CD4-positive, alpha-beta memory T cell (primary cell): ENCODE measurements at regions not wholly inside any gene's neighbourhood (a gene's known extent, or its start where the extent isn't known, plus 50 kb on each side); places are given as distances from the start of the nearest gene placed in this dataset.

Experiments used
- CTCF ChIA-PET: fragments of 350-600 bp; sonication (Branson Sonifier 250); formaldehyde crosslinking; loops from one replicate; lab custom pipeline; 2021; ENCODE audit warnings: inconsistent platforms; ENCODE audit not compliant: partially characterized antibody; lab: Charles Lee
- POLR2A ChIA-PET: fragments of 350-600 bp; sonication (Branson Sonifier 250); formaldehyde crosslinking; loops from one replicate; lab custom pipeline; 2021; ENCODE audit not compliant: partially characterized antibody; lab: Charles Lee
- DNase-seq, 5 donors: peaks; one replicate each; pipeline versions ENCODE4 v3.0.0 to v3.0.0-alpha.2; 2020 to 2022; ENCODE audit warnings: mixed read lengths in 1 of 5
- H3K27ac ChIP-seq: one replicate; pipeline ENCODE4 v1.7.0; 2013; ENCODE audit warnings: low read depth, low read length
- H3K27me3 ChIP-seq: 2 replicates; pipeline ENCODE4 v1.7.0; 2013; ENCODE audit warnings: mild to moderate bottlenecking, low read length, moderate library complexity; ENCODE audit not compliant: insufficient read depth
- H3K36me3 ChIP-seq: 2 replicates; pipeline ENCODE4 v1.7.0; 2013; ENCODE audit warnings: mild to moderate bottlenecking, low read length, moderate library complexity; ENCODE audit not compliant: insufficient read depth
- H3K4me1 ChIP-seq: 2 replicates; pipeline ENCODE4 v1.7.0; 2013; ENCODE audit warnings: mild to moderate bottlenecking, low read length, moderate library complexity; ENCODE audit not compliant: insufficient read depth
- H3K4me3 ChIP-seq, 2 donors: one replicate each; pipeline ENCODE4 v1.7.0; 2013; ENCODE audit warnings: low read length in 2 of 2, mild to moderate bottlenecking in 1 of 2
- H3K9me3 ChIP-seq, 2 donors: one replicate each; pipeline ENCODE4 v1.7.0; 2013; ENCODE audit warnings: low read length in 2 of 2, control low read depth in 1 of 2; ENCODE audit not compliant: control insufficient read depth in 1 of 2
- H3K27ac Mint-ChIP-seq, 7 donors: one replicate each; pipeline ENCODE4 v1.8.0; 2020 to 2021; ENCODE audit warnings: mixed read lengths in 7 of 7, mild to moderate bottlenecking in 6 of 7, inconsistent platforms in 3 of 7, moderate library complexity in 3 of 7
- H3K27me3 Mint-ChIP-seq, 2 donors: one replicate each; pipeline ENCODE4 v1.8.0; 2020 to 2021; ENCODE audit warnings: mixed read lengths in 2 of 2
- H3K36me3 Mint-ChIP-seq, 2 donors: one replicate each; pipeline ENCODE4 v1.8.0; 2020 to 2021; ENCODE audit warnings: mixed read lengths in 2 of 2, inconsistent platforms in 1 of 2, mild to moderate bottlenecking in 1 of 2
- H3K4me1 Mint-ChIP-seq, 4 donors: one replicate each; pipeline ENCODE4 v1.8.0; 2020 to 2021; ENCODE audit warnings: mixed read lengths in 4 of 4, mild to moderate bottlenecking in 1 of 4
- H3K4me3 Mint-ChIP-seq, 8 donors: one replicate each; pipeline ENCODE4 v1.8.0; 2020 to 2021; ENCODE audit warnings: mixed read lengths in 8 of 8, mild to moderate bottlenecking in 7 of 8, moderate library complexity in 6 of 8, inconsistent platforms in 3 of 8
- H3K9me3 Mint-ChIP-seq, 8 donors: one replicate each; pipeline ENCODE4 v1.8.0; 2020 to 2021; ENCODE audit warnings: mixed read lengths in 8 of 8, mild to moderate bottlenecking in 5 of 8, inconsistent platforms in 3 of 8, moderate library complexity in 1 of 8
- intact Hi-C: fragments of 100-400 bp; cut with micrococcal nuclease; formaldehyde crosslinking; loops from one replicate; pipeline ENCODE4 v1.15.1; 2023

GRCh38 chr14:82388488-82388887 lies 854.8 kb upstream of the SEL1L start:
- POLR2A ChIA-PET, result no interaction called here
- no peaks in the 10 kb centered on the region for H3K27me3 Mint-ChIP-seq
- CTCF ChIA-PET, result no interaction called here

GRCh38 chr14:82390586-82390985 lies 856.9 kb upstream of the SEL1L start:
- H3K9me3 Mint-ChIP-seq, result peaks cover 2 to 21% (median 10%) of the 10 kb centered on the region in 8 donors
- Histone ChIP-seq H3K36me3 (no peaks in the 10 kb centered on the region), H3K4me3 (no peak overlapping the region), H3K4me1 (no peaks in the 10 kb centered on the region), H3K27ac (no peak overlapping the region), H3K9me3 (no peaks in the 10 kb centered on the region), H3K27me3 (no peaks in the 10 kb centered on the region)
- H3K27me3 Mint-ChIP-seq, result no peaks in the 10 kb centered on the region
- CTCF ChIA-PET, result no interaction called here
- no peak overlapping the region for H3K4me3 Mint-ChIP-seq
- no peak overlapping the region for H3K27ac Mint-ChIP-seq
- H3K36me3 Mint-ChIP-seq, result no peaks in the 10 kb centered on the region
- no peaks in the 10 kb centered on the region for H3K4me1 Mint-ChIP-seq
- POLR2A ChIA-PET, result no interaction called here
- intact Hi-C loops, result no loop called here
- no peak for DNase-seq

More at GRCh38 chr14:82388488-82388887, 854.8 kb upstream of the SEL1L start:
- no peak overlapping the region for H3K4me3 ChIP-seq
- Mint-ChIP-seq H3K36me3 (no peaks in the 10 kb centered on the region), H3K4me3 (no peak overlapping the region), H3K27ac (no peak overlapping the region), H3K4me1 (no peaks in the 10 kb centered on the region), H3K9me3 (peaks cover 2 to 21% (median 12%) of the 10 kb centered on the region in 8 donors)
- DNase-seq, result no peak
- no peaks in the 10 kb centered on the region for H3K36me3 ChIP-seq
- no peak overlapping the region for H3K27ac ChIP-seq
- intact Hi-C loops, result no loop called here
- no peaks in the 10 kb centered on the region for H3K4me1 ChIP-seq
- H3K27me3 ChIP-seq, result no peaks in the 10 kb centered on the region
- no peaks in the 10 kb centered on the region for H3K9me3 ChIP-seq

- DNase-seq, result no peak
- no peaks in the 10 kb centered on the region for H3K27me3 ChIP-seq
- H3K4me1 ChIP-seq, result no peaks in the 10 kb centered on the region
- H3K36me3 ChIP-seq, result no peaks in the 10 kb centered on the region
- no peak overlapping the region for H3K4me3 ChIP-seq
- Mint-ChIP-seq H3K36me3 (no peaks in the 10 kb centered on the region), H3K4me1 (no peaks in the 10 kb centered on the region), H3K27me3 (no peaks in the 10 kb centered on the region), H3K27ac (no peak overlapping the region), H3K9me3 (peaks cover 0 to 10% (median 5%) of the 10 kb centered on the region in 8 donors), H3K4me3 (no peak overlapping the region)
- intact Hi-C loops, result no loop called here
- ChIA-PET CTCF (no interaction called here), POLR2A (no interaction called here)
- H3K27ac ChIP-seq, result no peak overlapping the region
- no peaks in the 10 kb centered on the region for H3K9me3 ChIP-seq
Measured at GRCh38 chr14:82394916-82395315, 861.3 kb upstream of the SEL1L start.

- ChIA-PET CTCF (no interaction called here), POLR2A (no interaction called here)
- Mint-ChIP-seq H3K36me3 (no peaks in the 10 kb centered on the region), H3K27me3 (no peaks in the 10 kb centered on the region), H3K4me1 (no peaks in the 10 kb centered on the region), H3K4me3 (no peak overlapping the region), H3K9me3 (peaks cover 2 to 17% (median 7%) of the 10 kb centered on the region in 8 donors), H3K27ac (no peak overlapping the region)
- H3K9me3 ChIP-seq, result no peaks in the 10 kb centered on the region
- intact Hi-C loops, result no loop called here
- no peak overlapping the region for H3K4me3 ChIP-seq
- H3K27ac ChIP-seq, result no peak overlapping the region
- DNase-seq, result no peak
- no peaks in the 10 kb centered on the region for H3K4me1 ChIP-seq
- H3K36me3 ChIP-seq, result no peaks in the 10 kb centered on the region
- H3K27me3 ChIP-seq, result no peaks in the 10 kb centered on the region
Measured at GRCh38 chr14:82398256-82398655, 864.6 kb upstream of the SEL1L start.

- H3K27ac Mint-ChIP-seq, result no peak overlapping the region
- Histone ChIP-seq H3K27ac (no peak overlapping the region), H3K27me3 (no peaks in the 10 kb centered on the region), H3K4me3 (no peak overlapping the region), H3K9me3 (no peaks in the 10 kb centered on the region), H3K36me3 (no peaks in the 10 kb centered on the region), H3K4me1 (no peaks in the 10 kb centered on the region)
- H3K27me3 Mint-ChIP-seq, result no peaks in the 10 kb centered on the region
- intact Hi-C loops, result no loop called here
- H3K4me1 Mint-ChIP-seq, result no peaks in the 10 kb centered on the region
- no peak for DNase-seq
- H3K36me3 Mint-ChIP-seq, result no peaks in the 10 kb centered on the region
- ChIA-PET POLR2A (no interaction called here), CTCF (no interaction called here)
- no peak overlapping the region for H3K4me3 Mint-ChIP-seq
- peaks cover 0 to 9% (median 5%) of the 10 kb centered on the region in 8 donors for H3K9me3 Mint-ChIP-seq
Measured at GRCh38 chr14:82403987-82404386, 870.3 kb upstream of the SEL1L start.

DNA sequence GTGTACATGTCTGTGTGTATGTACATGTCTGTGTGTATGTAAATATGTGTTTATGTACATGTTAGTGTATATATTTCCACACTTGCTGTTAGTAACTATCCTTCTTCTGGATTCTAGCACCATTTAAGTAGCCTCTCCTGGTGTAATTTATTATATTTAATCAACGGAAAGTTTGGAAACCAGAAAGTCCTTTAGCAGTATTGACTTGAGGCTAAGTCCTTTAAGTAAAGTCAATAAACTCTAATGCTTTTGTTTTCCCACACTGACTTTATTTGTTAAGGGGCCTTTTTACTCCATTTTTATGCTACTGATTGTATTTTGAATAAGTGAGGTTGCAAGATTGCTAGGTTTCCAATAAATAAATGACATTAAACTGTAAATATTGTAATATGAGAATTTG lies 876.4 kb upstream of the SEL1L start:
- ChIA-PET POLR2A (no interaction called here), CTCF (no interaction called here)
- no peak for DNase-seq
- Histone ChIP-seq H3K4me3 (no peak overlapping the region), H3K4me1 (no peaks in the 10 kb centered on the region), H3K27ac (no peak overlapping the region), H3K27me3 (no peaks in the 10 kb centered on the region), H3K9me3 (no peaks in the 10 kb centered on the region), H3K36me3 (no peaks in the 10 kb centered on the region)
- H3K4me1 Mint-ChIP-seq, result no peaks in the 10 kb centered on the region
- no peaks in the 10 kb centered on the region for H3K27me3 Mint-ChIP-seq
- H3K36me3 Mint-ChIP-seq, result no peaks in the 10 kb centered on the region
- intact Hi-C loops, result no loop called here
- H3K4me3 Mint-ChIP-seq, result no peak overlapping the region
- no peak overlapping the region for H3K27ac Mint-ChIP-seq
- H3K9me3 Mint-ChIP-seq, result peaks cover 0 to 6% (median 3%) of the 10 kb centered on the region in 8 donors

- CTCF ChIA-PET, result no interaction called here
- H3K4me1 Mint-ChIP-seq, result no peaks in the 10 kb centered on the region
- intact Hi-C loops, result no loop called here
- Histone ChIP-seq H3K36me3 (no peaks in the 10 kb centered on the region), H3K27me3 (no peaks in the 10 kb centered on the region), H3K4me3 (no peak overlapping the region), H3K27ac (no peak overlapping the region), H3K4me1 (no peaks in the 10 kb centered on the region), H3K9me3 (no peaks in the 10 kb centered on the region)
- no peaks in the 10 kb centered on the region for H3K36me3 Mint-ChIP-seq
- no peaks in the 10 kb centered on the region for H3K27me3 Mint-ChIP-seq
- H3K9me3 Mint-ChIP-seq, result peaks cover 3 to 10% (median 4%) of the 10 kb centered on the region in 8 donors
- no peak overlapping the region for H3K4me3 Mint-ChIP-seq
- DNase-seq, result no peak
- no peak overlapping the region for H3K27ac Mint-ChIP-seq
- POLR2A ChIA-PET, result no interaction called here
Measured at GRCh38 chr14:82411298-82411697, 877.6 kb upstream of the SEL1L start.

- H3K36me3 Mint-ChIP-seq, result no peaks in the 10 kb centered on the region
- Histone ChIP-seq H3K9me3 (no peaks in the 10 kb centered on the region), H3K27ac (no peak overlapping the region), H3K4me1 (no peaks in the 10 kb centered on the region), H3K27me3 (no peaks in the 10 kb centered on the region), H3K36me3 (no peaks in the 10 kb centered on the region), H3K4me3 (no peak overlapping the region)
- CTCF ChIA-PET, result no interaction called here
- peaks cover 3 to 15% (median 11%) of the 10 kb centered on the region in 8 donors for H3K9me3 Mint-ChIP-seq
- H3K27me3 Mint-ChIP-seq, result no peaks in the 10 kb centered on the region
- no peak overlapping the region for H3K27ac Mint-ChIP-seq
- no peaks in the 10 kb centered on the region for H3K4me1 Mint-ChIP-seq
- no peak overlapping the region for H3K4me3 Mint-ChIP-seq
- no peak for DNase-seq
- intact Hi-C loops, result no loop called here
- POLR2A ChIA-PET, result no interaction called here
Measured at GRCh38 chr14:82412545-82412944, 878.9 kb upstream of the SEL1L start.
